ENCODE measurements at regions not wholly inside any gene's neighbourhood (a gene's known extent, or its start where the extent isn't known, plus 50 kb on each side); places are given as distances from the start of the nearest gene placed in this dataset.

- no peaks in the 10 kb centered on the region for H3K4me1 ChIP-seq (ENCODE audit: control insufficient read depth in 1 of 2, insufficient read depth in 2 of 2, low read length in 2 of 2)
- H3K27me3 ChIP-seq (ENCODE audit: control insufficient read depth in 1 of 2, insufficient read depth in 2 of 2, low read length in 2 of 2), result no peaks in the 10 kb centered on the region
- no peaks in the 10 kb centered on the region for H3K9me3 ChIP-seq (ENCODE audit: control insufficient read depth in 1 of 2, low read length in 2 of 2)
- H3K27ac ChIP-seq (ENCODE audit: low read depth, low read length), result no peak overlapping the region
- no peak overlapping the region for H3K4me3 ChIP-seq (ENCODE audit: low read depth in 1 of 2, low read length in 2 of 2)
- no peak overlapping the region for H3K9ac ChIP-seq (ENCODE audit: low read depth in 1 of 2, low read length in 2 of 2)
- H3K36me3 ChIP-seq (ENCODE audit: control insufficient read depth in 1 of 2, insufficient read depth in 2 of 2, low read length in 2 of 2), result no peaks in the 10 kb centered on the region
These were observed 87.5 kb downstream of the DACT1 start for GRCh38 chr14:58725226-58725625.

GRCh38 chr14:58725871-58726270, 88.1 kb downstream of the DACT1 start:
- Histone ChIP-seq H3K9ac (ENCODE audit: low read depth in 1 of 2, low read length in 2 of 2) (no peak overlapping the region), H3K27ac (ENCODE audit: low read depth, low read length) (no peak overlapping the region), H3K4me1 (ENCODE audit: control insufficient read depth in 1 of 2, insufficient read depth in 2 of 2, low read length in 2 of 2) (no peaks in the 10 kb centered on the region), H3K4me3 (ENCODE audit: low read depth in 1 of 2, low read length in 2 of 2) (no peak overlapping the region), H3K9me3 (ENCODE audit: control insufficient read depth in 1 of 2, low read length in 2 of 2) (no peaks in the 10 kb centered on the region), H3K36me3 (ENCODE audit: control insufficient read depth in 1 of 2, insufficient read depth in 2 of 2, low read length in 2 of 2) (no peaks in the 10 kb centered on the region), H3K27me3 (ENCODE audit: control insufficient read depth in 1 of 2, insufficient read depth in 2 of 2, low read length in 2 of 2) (no peaks in the 10 kb centered on the region)

DNA sequence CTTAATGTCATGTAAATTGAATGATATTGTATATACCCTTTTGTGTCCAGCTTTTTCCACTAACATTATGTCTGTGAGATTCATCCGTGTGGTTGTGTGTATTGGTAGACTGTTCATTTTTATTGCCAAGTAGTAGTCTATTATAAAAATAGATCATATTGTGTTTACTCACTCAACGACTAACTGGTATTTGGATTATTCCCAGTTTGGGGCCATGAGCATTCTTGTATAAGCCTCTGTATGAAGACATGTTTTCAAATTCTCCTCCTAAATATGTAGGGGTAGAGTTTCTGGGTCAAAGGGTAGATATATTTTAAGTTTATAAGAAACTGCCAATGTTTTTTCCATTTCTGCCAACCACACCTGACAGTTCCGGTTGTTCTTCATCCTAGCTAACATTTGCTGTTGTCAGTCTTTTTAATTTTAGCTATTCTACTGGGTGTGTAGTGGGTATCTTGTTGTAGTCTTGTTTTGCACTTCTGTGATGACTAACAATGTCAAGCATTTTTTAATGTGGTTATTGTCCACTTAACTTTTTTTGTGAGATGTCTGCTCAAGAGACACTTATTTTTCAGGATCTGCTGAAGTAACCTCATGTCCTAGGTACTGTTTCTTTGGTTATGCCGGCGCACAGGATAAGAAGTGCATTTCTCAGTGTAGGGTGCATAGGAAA, 93.2 kb downstream of the DACT1 start:
- no peaks in the 10 kb centered on the region for H3K27me3 ChIP-seq (ENCODE audit: control insufficient read depth in 1 of 2, insufficient read depth in 2 of 2, low read length in 2 of 2)
- H3K9ac ChIP-seq (ENCODE audit: low read depth in 1 of 2, low read length in 2 of 2), result no peak overlapping the region
- no peaks in the 10 kb centered on the region for H3K4me1 ChIP-seq (ENCODE audit: control insufficient read depth in 1 of 2, insufficient read depth in 2 of 2, low read length in 2 of 2)
- no peaks in the 10 kb centered on the region for H3K36me3 ChIP-seq (ENCODE audit: control insufficient read depth in 1 of 2, insufficient read depth in 2 of 2, low read length in 2 of 2)
- no peaks in the 10 kb centered on the region for H3K9me3 ChIP-seq (ENCODE audit: control insufficient read depth in 1 of 2, low read length in 2 of 2)
- no peak overlapping the region for H3K27ac ChIP-seq (ENCODE audit: low read depth, low read length)
- H3K4me3 ChIP-seq (ENCODE audit: low read depth in 1 of 2, low read length in 2 of 2), result no peak overlapping the region

DNA sequence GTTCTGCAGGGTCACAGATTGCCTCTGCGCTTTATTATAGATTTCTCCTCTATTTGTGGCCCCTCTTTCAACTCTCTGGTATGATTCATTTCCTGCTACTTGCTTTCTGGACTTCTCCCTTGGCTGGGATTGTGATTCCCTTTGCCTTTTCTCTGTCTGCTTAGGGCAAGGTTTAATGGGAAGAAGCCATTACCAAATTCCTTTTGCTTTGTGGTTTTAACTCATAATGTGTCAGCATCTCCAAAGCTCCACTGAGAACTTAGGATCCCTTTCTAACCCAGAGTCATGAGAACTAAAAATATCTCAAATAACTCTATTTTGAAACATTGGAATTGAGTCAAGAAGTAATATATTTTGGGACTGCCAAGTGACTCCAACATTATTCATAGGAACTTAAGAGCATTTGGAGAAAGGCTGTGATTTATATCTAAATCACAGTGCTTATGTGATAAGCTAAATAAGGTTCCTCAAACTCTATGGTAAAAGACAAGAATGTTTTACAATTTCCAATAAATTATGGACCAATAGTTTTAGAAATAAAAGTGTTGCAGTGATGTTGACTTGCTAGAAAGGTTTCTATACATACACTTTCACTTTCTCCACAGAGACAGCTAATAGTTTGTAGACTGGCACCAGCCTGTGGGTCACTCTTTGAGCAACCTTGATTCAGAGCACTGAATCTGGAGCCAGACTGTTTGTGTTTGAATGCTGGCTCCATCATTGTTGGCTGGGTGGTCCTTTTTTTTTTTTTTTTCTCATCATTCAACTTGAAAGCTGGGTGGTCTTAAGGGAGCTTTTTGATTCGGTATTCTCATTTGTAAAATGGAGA, 93.9 kb downstream of the DACT1 start:
- Histone ChIP-seq H3K4me3 (ENCODE audit: low read depth in 1 of 2, low read length in 2 of 2) (no peak overlapping the region), H3K36me3 (ENCODE audit: control insufficient read depth in 1 of 2, insufficient read depth in 2 of 2, low read length in 2 of 2) (no peaks in the 10 kb centered on the region), H3K27me3 (ENCODE audit: control insufficient read depth in 1 of 2, insufficient read depth in 2 of 2, low read length in 2 of 2) (no peaks in the 10 kb centered on the region), H3K9me3 (ENCODE audit: control insufficient read depth in 1 of 2, low read length in 2 of 2) (no peaks in the 10 kb centered on the region), H3K4me1 (ENCODE audit: control insufficient read depth in 1 of 2, insufficient read depth in 2 of 2, low read length in 2 of 2) (no peaks in the 10 kb centered on the region), H3K27ac (ENCODE audit: low read depth, low read length) (no peak overlapping the region), H3K9ac (ENCODE audit: low read depth in 1 of 2, low read length in 2 of 2) (no peak overlapping the region)

DNA sequence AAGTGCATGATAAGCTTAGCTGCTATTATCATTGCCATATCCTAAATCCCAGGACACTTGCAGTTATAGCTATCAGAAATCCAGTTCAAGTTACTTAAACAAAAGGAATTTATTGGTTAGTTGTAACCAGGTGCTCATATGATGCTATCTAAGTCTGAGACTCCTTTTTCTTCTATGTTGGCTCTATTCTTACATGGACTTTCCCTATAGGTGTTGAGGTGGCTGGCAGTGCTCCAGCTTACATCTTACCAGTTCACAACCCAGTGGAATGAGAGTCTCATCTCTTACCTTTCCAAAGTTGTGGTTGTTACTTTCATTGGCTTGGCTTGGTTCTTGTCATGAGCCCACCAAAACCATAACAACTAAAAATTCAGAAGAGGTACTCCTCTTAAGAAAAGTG, 94.6 kb downstream of the DACT1 start:
- Histone ChIP-seq H3K27me3 (ENCODE audit: control insufficient read depth in 1 of 2, insufficient read depth in 2 of 2, low read length in 2 of 2) (no peaks in the 10 kb centered on the region), H3K36me3 (ENCODE audit: control insufficient read depth in 1 of 2, insufficient read depth in 2 of 2, low read length in 2 of 2) (no peaks in the 10 kb centered on the region), H3K27ac (ENCODE audit: low read depth, low read length) (no peak overlapping the region), H3K4me3 (ENCODE audit: low read depth in 1 of 2, low read length in 2 of 2) (no peak overlapping the region), H3K9me3 (ENCODE audit: control insufficient read depth in 1 of 2, low read length in 2 of 2) (no peaks in the 10 kb centered on the region), H3K4me1 (ENCODE audit: control insufficient read depth in 1 of 2, insufficient read depth in 2 of 2, low read length in 2 of 2) (no peaks in the 10 kb centered on the region), H3K9ac (ENCODE audit: low read depth in 1 of 2, low read length in 2 of 2) (no peak overlapping the region)

- Histone ChIP-seq H3K27ac (ENCODE audit: low read depth, low read length) (no peak overlapping the region), H3K36me3 (ENCODE audit: control insufficient read depth in 1 of 2, insufficient read depth in 2 of 2, low read length in 2 of 2) (no peaks in the 10 kb centered on the region), H3K27me3 (ENCODE audit: control insufficient read depth in 1 of 2, insufficient read depth in 2 of 2, low read length in 2 of 2) (no peaks in the 10 kb centered on the region), H3K4me3 (ENCODE audit: low read depth in 1 of 2, low read length in 2 of 2) (no peak overlapping the region), H3K4me1 (ENCODE audit: control insufficient read depth in 1 of 2, insufficient read depth in 2 of 2, low read length in 2 of 2) (no peaks in the 10 kb centered on the region), H3K9ac (ENCODE audit: low read depth in 1 of 2, low read length in 2 of 2) (no peak overlapping the region), H3K9me3 (ENCODE audit: control insufficient read depth in 1 of 2, low read length in 2 of 2) (no peaks in the 10 kb centered on the region)
These were observed 95.9 kb downstream of the DACT1 start for GRCh38 chr14:58733451-58734208.

- Histone ChIP-seq H3K4me3 (ENCODE audit: low read depth in 1 of 2, low read length in 2 of 2) (no peak overlapping the region), H3K27me3 (ENCODE audit: control insufficient read depth in 1 of 2, insufficient read depth in 2 of 2, low read length in 2 of 2) (no peaks in the 10 kb centered on the region), H3K36me3 (ENCODE audit: control insufficient read depth in 1 of 2, insufficient read depth in 2 of 2, low read length in 2 of 2) (no peaks in the 10 kb centered on the region), H3K9me3 (ENCODE audit: control insufficient read depth in 1 of 2, low read length in 2 of 2) (no peaks in the 10 kb centered on the region), H3K9ac (ENCODE audit: low read depth in 1 of 2, low read length in 2 of 2) (no peak overlapping the region), H3K27ac (ENCODE audit: low read depth, low read length) (no peak overlapping the region), H3K4me1 (ENCODE audit: control insufficient read depth in 1 of 2, insufficient read depth in 2 of 2, low read length in 2 of 2) (no peaks in the 10 kb centered on the region)
These were observed 97.8 kb downstream of the DACT1 start for GRCh38 chr14:58735596-58735995.

- no peak overlapping the region for H3K9ac ChIP-seq (ENCODE audit: low read depth in 1 of 2, low read length in 2 of 2)
- H3K9me3 ChIP-seq (ENCODE audit: control insufficient read depth in 1 of 2, low read length in 2 of 2), result no peaks in the 10 kb centered on the region
- no peaks in the 10 kb centered on the region for H3K27me3 ChIP-seq (ENCODE audit: control insufficient read depth in 1 of 2, insufficient read depth in 2 of 2, low read length in 2 of 2)
- no peaks in the 10 kb centered on the region for H3K36me3 ChIP-seq (ENCODE audit: control insufficient read depth in 1 of 2, insufficient read depth in 2 of 2, low read length in 2 of 2)
- H3K4me1 ChIP-seq (ENCODE audit: control insufficient read depth in 1 of 2, insufficient read depth in 2 of 2, low read length in 2 of 2), result no peaks in the 10 kb centered on the region
- no peak overlapping the region for H3K4me3 ChIP-seq (ENCODE audit: low read depth in 1 of 2, low read length in 2 of 2)
- no peak overlapping the region for H3K27ac ChIP-seq (ENCODE audit: low read depth, low read length)
These were observed 98.8 kb downstream of the DACT1 start for GRCh38 chr14:58736606-58737005.

DNA sequence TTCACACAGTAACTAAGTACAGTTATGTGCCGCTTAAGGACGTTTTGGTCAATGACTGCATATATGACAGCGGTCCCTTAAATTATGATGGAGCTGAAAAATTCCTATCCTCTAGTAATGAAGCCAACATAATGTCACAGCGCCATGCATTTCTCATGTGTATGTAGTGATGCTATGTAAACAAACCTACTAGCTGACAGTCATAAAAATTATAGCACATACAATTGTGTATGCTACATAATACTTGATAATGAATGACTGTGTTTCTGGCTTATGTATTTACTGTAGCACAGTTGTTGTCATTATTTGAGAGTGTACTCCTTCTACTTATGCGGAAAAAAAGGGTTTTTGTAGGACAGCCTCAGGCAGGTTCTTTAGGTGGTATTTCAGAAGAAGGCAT, 99.7 kb downstream of the DACT1 start:
- Histone ChIP-seq H3K9me3 (ENCODE audit: control insufficient read depth in 1 of 2, low read length in 2 of 2) (no peaks in the 10 kb centered on the region), H3K36me3 (ENCODE audit: control insufficient read depth in 1 of 2, insufficient read depth in 2 of 2, low read length in 2 of 2) (no peaks in the 10 kb centered on the region), H3K4me1 (ENCODE audit: control insufficient read depth in 1 of 2, insufficient read depth in 2 of 2, low read length in 2 of 2) (no peaks in the 10 kb centered on the region), H3K9ac (ENCODE audit: low read depth in 1 of 2, low read length in 2 of 2) (no peak overlapping the region), H3K4me3 (ENCODE audit: low read depth in 1 of 2, low read length in 2 of 2) (no peak overlapping the region), H3K27me3 (ENCODE audit: control insufficient read depth in 1 of 2, insufficient read depth in 2 of 2, low read length in 2 of 2) (no peaks in the 10 kb centered on the region), H3K27ac (ENCODE audit: low read depth, low read length) (no peak overlapping the region)

GRCh38 chr14:58738189-58738836, 100.6 kb downstream of the DACT1 start:
- Histone ChIP-seq H3K4me3 (ENCODE audit: low read depth in 1 of 2, low read length in 2 of 2) (no peak overlapping the region), H3K9me3 (ENCODE audit: control insufficient read depth in 1 of 2, low read length in 2 of 2) (no peaks in the 10 kb centered on the region), H3K9ac (ENCODE audit: low read depth in 1 of 2, low read length in 2 of 2) (no peak overlapping the region), H3K4me1 (ENCODE audit: control insufficient read depth in 1 of 2, insufficient read depth in 2 of 2, low read length in 2 of 2) (no peaks in the 10 kb centered on the region), H3K27ac (ENCODE audit: low read depth, low read length) (no peak overlapping the region), H3K36me3 (ENCODE audit: control insufficient read depth in 1 of 2, insufficient read depth in 2 of 2, low read length in 2 of 2) (no peaks in the 10 kb centered on the region), H3K27me3 (ENCODE audit: control insufficient read depth in 1 of 2, insufficient read depth in 2 of 2, low read length in 2 of 2) (no peaks in the 10 kb centered on the region)

Measured in duodenal mucosa (tissue), 2 donors.